K562 (cell line): ENCODE measurements at regions not wholly inside any gene's neighbourhood (a gene's known extent, or its start where the extent isn't known, plus 50 kb on each side); places are given as distances from the start of the nearest gene placed in this dataset.

ENCODE experiments used
- CHD7 ChIP-seq: fragments of 200-600 bp; sonication (generic); IDR thresholded peaks from one replicate; pipeline ENCODE4 v1.6.1; 2012; ENCODE audit warnings: mild to moderate bottlenecking, low read depth, low read length, inconsistent platforms

- TF ChIP-seq CHD7: no peak
Observed at GRCh38 chr14:83140756-83141155, 1607.1 kb upstream of the SEL1L start (continued).
